ENCODE measurements at regions not wholly inside any gene's neighbourhood (a gene's known extent, or its start where the extent isn't known, plus 50 kb on each side); places are given as distances from the start of the nearest gene placed in this dataset.

DNA sequence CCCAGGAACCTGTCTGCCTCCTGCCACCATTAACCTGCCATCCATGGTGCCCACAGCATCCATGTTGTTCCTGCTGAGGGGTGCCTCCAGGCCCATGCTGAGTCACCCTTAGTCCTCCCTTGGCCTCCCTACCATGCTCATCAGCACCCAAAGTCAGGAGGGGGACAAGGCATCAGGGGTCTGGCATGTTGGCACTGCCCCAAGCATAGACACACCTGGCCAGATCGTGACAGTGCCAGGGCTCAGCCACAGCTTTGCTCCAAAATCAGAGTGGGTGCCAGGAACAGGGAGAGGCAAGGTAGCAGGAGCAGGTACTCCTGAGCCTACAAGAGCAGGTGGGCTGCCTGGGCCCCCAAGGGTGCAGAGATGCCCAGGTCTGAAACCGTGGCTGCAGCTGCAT lies 566.6 kb downstream of the TLE1 start:
- no peak for DNase-seq
- in situ Hi-C loops (cut with HindIII; ENCODE audit: low pct_ligation_motif_present, low pct_unique_long_range_greater_than_20kb, low sequenced_read_pairs) = no loop called here

DNA sequence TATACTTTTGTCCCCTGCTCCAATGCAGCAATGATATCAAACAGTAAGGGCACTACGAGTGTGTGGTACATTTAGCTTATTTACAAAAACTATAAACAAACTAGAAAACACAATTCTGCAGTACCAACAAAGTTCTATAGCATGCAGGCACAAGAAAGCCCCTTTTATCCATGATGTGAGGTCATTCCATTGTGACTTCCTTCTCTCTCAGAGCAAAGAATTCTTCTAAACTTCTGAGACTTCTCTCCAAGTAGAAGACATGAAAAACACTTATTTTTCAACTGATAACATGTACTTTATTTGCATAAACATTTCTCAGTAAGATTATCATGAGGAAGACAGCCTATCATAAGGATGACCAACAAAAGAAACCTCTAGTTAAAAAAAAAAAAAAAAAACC lies 569.8 kb downstream of the TLE1 start:
- in situ Hi-C loops (cut with HindIII; ENCODE audit: low pct_ligation_motif_present, low pct_unique_long_range_greater_than_20kb, low sequenced_read_pairs) = no loop called here
- no peak for DNase-seq

DNA sequence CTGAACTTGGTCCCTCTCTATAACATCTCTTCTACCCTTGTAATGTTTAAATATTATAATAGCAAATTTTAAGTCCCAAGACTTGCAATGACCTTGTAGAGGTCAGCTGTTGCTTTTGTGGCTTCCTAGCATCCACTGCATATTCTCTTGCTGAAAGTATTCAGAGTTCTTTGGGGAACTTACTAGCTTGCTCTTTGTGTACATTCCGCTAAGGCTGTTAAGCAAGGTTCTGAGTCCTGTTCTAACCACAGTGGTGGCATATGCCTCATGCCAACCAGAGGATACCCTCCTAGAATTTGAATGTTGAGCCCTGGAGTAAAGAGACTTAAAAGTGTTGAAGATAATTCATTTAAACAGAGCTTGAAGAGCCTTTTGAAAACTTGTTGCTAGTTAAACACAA lies 570.9 kb downstream of the TLE1 start:
- in situ Hi-C loops (cut with HindIII; ENCODE audit: low pct_ligation_motif_present, low pct_unique_long_range_greater_than_20kb, low sequenced_read_pairs) = no loop called here
- DNase-seq = no peak

DNA sequence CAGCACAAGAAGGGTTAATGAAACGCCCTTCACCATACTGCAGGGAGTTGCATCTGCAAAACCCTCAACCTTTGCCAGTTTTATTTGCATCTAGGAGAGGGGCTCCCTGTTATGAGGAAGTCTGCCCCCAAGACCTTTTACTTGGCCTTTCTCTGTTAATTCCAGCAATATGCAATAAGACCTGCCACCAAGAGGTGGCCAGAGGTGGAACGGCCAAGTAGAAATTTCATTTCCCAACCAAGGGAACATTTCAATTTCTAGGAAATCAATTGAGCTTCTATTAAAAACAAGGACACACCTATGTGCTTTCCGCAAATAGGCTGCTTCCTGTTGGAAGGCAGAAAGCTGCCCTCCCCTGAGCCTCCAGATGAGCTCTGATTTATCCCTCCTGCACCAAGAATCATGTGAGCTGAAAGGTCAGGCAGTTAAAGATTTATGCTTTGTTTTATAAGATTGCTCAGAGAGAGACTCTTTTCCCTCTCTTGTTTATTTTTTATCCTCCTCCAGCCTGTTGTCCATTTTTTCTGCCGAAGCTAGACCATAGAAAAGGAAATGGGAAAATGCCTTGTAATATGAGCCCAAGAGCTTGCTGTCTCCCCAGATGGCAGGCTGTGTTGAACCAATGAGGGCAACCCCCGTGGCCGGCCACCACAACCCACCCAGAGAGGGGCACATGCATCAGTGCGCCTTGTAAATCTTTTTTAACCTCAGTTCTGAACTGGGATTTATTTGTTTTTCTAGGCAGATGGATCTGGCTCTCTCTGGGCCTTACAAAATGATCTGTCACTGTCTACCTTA lies 572.8 kb downstream of the TLE1 start:
- DNase-seq = no peak
- in situ Hi-C loops (cut with HindIII; ENCODE audit: low pct_ligation_motif_present, low pct_unique_long_range_greater_than_20kb, low sequenced_read_pairs) = no loop called here

DNA sequence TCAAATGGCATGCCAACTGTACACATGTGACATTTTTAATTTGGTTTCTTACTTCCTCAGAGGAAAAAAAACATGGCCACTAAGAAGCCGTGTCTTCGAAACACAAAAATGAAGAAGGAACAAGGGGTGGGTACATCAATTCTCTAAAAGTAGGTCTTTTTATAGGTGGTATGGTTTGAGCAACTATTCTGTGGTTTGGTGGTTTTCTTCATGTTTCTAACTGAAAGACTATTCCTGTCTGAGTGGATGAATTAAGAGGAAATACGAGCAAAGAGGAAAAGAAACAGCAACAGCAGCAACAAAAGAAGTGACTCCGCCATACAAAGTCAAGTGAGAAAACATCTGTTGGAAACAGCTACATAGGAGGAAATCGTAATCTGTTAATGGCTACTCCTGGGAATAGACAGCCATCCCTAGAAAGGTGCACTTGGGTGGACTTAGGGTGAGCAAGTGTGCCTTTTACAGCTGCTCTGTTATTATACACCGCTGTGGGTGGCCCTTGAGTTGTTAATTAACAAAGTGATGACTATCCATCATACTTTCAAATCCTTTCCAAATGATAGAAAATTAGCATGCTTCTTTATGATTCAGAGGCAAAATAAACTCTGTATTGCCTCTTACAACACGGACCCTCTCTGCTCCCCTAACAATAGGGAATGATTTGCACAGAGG lies 575.8 kb downstream of the TLE1 start:
- in situ Hi-C loops (cut with HindIII; ENCODE audit: low pct_ligation_motif_present, low pct_unique_long_range_greater_than_20kb, low sequenced_read_pairs) = no loop called here
- DNase-seq = no peak

DNA sequence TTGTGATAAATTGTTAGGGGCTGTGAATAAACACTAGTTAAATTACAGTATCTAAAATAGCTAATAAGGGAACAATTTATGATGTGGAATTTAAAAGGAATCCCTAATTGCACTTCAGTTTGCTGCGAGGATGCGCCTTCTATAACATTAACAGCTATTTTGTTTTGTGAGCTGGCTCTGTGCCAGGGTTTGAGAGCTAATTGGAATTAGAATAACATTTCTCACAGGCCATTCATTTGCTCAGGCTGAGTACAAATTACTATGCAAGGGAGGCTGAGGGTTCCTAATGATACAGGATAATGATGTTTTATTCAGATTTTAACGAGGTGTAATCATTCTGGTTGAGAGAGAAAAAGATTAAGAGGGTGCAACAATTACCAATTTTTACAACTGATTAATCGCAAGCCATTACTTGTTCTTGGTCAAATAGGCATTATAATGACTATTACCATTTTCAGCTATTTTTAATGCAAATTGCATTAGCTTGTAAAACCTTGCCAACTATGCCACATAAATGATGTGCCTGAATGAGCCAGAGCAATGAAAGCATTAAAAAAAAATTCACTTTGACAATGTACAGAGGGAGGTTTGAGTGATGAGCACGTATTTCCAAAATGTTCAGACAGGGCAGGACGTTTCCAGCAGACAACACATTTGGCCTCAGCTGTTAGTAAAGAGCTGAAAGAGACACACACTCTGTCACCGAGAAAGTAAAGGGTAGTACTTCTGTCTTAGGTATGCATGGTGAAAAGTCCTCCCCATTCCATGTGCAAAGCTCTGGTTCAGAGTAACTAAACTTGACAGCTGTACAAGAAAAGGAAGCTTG lies 576.5 kb downstream of the TLE1 start:
- no peak for DNase-seq
- in situ Hi-C loops (cut with HindIII; ENCODE audit: low pct_ligation_motif_present, low pct_unique_long_range_greater_than_20kb, low sequenced_read_pairs) = no loop called here

DNA sequence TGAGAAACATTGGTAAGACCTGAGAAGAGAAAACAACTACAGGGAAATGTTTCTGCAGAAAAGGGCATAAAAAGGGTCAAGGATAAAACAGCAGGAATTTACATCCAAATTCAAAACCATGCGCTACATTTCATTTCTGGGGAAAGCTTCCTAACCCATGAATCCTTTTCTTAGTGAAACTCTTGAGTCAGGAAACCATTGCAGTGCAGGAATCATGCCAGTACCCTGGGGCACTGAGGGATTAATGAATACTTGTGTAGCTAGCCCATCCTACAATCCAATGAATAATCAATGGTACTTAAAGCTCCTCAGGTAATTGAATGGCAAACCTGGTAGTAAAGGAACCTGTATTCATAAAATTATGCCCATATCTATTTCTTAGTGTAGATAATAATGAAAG lies 580.5 kb downstream of the TLE1 start:
- DNase-seq = no peak
- in situ Hi-C loops (cut with HindIII; ENCODE audit: low pct_ligation_motif_present, low pct_unique_long_range_greater_than_20kb, low sequenced_read_pairs) = no loop called here

DNA sequence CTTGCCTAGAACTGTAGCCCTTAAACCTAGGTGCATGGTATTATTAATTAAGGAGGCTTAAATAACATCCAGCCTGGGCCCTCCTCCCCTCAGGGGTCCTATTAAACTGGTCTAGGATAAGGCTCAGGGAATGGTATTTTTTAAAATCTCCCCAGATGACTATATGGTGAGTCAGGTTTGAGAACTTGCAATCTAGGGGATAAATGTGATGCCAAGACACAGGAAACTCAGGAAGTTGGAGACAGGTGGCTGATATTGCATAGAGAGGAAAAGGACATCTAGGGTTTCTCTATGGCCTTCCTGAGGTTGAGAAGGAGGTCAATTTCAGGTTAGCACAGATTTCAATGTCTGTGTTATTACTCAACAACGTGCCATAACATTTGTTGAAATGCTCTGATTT lies 581.0 kb downstream of the TLE1 start:
- no peak for DNase-seq
- in situ Hi-C loops (cut with HindIII; ENCODE audit: low pct_ligation_motif_present, low pct_unique_long_range_greater_than_20kb, low sequenced_read_pairs) = no loop called here

DNA sequence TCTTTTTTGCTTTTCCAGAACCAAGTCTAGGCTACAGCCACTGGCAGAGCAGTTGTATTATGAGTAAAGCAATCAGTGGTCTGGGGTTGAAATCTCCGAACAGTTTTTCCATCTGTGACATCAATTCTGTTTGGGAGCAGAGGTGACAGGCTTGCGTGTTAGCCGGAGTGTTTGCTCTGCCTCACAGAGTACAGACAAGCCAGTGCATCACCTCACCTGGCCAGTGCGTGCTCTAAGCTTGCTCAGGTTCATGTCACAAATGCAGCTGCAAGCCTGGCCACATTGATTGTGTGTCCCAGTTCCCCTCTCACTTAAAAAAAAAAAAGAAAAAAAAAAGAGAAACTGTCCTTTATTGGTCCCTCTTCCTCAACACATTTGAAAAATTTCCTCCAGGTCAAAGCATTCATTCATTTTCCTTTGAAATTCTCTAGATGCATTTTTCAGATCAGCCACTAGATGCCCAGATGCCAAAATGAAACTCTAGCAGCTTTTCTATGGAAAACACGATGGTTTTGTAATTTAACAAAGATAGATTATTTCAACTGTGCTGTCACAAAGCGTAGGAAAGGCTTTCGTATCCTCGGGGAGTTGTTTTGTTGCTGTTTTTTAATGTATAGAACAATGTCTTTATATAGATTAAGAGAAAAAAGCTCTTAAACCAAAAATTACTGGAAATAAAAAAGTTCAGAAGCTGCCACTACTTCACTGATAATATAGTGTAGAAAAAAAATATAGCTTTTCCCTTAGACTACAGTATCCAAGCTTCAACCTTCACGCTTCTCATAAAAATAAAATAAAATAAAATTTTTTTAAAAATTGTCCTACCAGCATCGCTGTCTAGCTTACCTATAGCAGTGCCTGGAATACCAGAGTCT lies 585.5 kb downstream of the TLE1 start:
- in situ Hi-C loops (cut with HindIII; ENCODE audit: low pct_ligation_motif_present, low pct_unique_long_range_greater_than_20kb, low sequenced_read_pairs) = no loop called here
- DNase-seq = no peak

DNA sequence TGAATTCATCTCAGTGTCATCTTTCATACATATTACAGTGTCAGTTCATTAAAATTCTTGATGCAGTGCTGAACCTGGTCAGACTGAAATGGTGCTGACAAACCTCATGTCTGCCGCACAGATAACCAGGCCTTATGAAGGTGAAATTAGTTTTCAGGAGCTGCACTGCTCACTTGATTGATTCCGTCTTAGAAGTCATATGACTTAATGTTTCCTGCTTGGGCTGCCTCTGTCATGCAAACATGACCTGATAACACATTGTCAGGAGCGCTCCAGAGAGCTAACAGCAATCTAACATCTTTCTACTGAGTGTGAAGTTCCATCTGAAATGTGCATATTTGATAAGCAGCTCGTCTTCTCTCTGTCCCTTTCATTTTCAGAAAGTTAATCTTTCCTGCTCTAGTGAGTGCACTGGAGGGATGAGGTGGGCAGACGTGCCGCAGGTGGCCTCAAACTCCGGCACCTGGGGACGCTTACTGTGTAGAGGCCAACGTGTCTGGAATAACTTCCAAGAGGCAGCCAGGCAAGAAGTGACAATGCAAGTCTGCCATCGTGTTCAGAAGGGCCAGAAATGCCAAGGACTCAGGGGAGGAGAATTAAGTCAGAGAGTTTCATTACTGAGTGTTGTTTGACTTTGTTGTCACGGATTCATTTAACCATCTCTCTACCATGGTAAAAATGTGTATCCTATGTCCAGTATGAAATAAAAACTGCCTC lies 592.1 kb downstream of the TLE1 start:
- DNase-seq = no peak
- in situ Hi-C loops (cut with HindIII; ENCODE audit: low pct_ligation_motif_present, low pct_unique_long_range_greater_than_20kb, low sequenced_read_pairs) = no loop called here

DNA sequence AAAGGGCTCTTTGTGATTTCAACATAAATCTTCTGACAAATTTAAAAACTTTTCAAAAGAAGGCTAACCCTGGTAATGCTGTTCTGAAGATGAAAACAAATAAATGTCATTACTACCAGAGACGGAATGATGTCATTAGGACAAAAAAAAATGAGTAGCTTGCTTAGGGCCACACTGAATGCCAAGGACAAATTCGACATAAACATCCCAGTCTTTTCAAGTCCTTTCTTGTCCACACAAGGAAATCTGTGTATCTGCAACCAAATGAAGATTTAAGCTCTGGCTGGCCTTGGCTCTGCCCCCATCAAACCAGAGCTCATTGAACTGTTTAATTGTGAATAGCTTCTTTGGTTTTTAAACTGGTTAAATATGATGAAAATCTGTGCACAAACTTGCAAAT lies 592.7 kb downstream of the TLE1 start:
- in situ Hi-C loops (cut with HindIII; ENCODE audit: low pct_ligation_motif_present, low pct_unique_long_range_greater_than_20kb, low sequenced_read_pairs) = no loop called here
- no peak for DNase-seq

DNA sequence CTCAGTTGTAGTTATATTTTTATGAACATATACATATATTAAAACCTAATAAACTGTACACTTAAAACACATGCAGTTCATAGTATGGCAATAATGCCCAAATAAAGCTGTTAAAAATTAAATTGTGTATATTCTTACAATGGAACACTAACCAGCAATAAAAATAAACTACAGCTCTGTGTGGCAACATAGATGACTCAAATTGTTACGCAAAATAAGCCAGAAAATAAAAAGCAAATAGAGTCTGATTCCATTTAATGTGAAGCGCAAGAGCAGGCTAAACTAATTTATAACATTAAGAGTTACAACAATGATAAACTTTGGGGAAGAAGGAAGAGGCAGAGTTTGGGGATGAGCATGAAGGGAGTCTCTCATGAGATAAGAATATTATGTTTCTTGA lies 597.3 kb downstream of the TLE1 start:
- DNase-seq = no peak
- in situ Hi-C loops (cut with HindIII; ENCODE audit: low pct_ligation_motif_present, low pct_unique_long_range_greater_than_20kb, low sequenced_read_pairs) = no loop called here

DNA sequence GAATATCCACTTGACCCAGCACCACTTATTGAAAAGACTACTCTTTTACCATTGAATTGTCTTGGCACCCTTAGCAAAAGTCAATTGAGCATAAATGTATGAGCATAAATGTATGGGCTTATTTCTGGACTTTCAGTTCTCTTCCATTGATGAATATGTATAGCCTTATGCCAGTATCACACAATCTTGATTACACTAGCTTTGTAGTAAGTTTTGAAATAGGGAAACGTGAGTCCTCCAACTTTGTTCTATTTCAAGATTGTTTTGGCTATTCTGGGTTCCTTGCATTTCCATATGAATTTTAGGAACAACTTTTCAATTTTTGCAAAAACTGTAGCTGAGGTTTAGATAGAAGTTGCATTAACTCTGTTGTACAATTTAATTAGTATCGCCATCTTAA lies 601.0 kb downstream of the TLE1 start:
- DNase-seq = no peak
- in situ Hi-C loops (cut with HindIII; ENCODE audit: low pct_ligation_motif_present, low pct_unique_long_range_greater_than_20kb, low sequenced_read_pairs) = no loop called here

DNA sequence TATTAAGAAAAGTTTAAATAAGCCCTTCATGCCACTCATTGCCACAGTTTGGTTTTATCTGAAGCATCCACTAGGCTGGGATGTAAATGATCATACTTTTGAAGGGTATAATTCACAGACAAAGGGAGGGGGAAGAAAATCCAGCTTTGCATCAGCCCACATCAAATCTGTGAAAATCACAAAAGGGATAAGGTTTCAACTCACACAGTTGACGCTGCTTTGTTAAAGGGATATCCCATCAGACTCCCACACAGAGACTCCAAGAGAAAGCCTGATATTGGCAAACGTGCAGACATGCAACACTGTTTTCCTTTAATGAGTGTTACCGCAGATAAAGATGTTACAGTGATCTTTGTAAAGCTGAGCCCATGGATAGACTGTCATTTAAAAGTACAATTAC lies 602.9 kb downstream of the TLE1 start:
- no peak for DNase-seq
- in situ Hi-C loops (cut with HindIII; ENCODE audit: low pct_ligation_motif_present, low pct_unique_long_range_greater_than_20kb, low sequenced_read_pairs) = no loop called here

DNA sequence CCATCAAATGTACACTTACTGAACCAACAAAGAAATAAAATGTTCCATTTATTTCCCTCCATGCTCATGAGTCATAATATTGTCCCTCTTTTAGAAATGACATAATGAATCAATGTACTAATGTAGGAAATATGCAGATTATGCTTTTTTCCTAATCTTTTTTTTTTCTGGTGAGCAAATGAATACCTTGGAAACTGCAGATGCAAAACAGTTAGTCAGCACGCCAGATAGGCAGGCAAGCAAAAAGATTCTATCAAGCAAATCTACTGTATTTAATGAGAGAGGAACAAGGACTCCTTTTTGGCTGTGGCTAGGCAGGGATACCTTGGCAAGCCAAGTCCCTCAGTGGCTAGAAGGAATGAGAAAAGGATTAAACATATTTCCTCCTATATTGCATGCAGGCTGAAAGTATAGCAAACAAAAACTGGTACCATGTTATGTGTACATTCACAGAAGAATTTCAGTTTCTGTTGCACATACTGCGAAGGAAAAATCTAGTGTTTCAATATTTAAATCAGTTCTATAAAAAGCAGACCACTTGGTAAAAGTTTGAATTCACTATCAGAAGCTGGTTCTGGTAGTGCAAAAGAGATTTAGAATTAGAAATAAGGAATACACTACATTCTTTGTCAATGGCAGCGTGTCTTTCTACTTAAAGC lies 605.4 kb downstream of the TLE1 start:
- in situ Hi-C loops (cut with HindIII; ENCODE audit: low pct_ligation_motif_present, low pct_unique_long_range_greater_than_20kb, low sequenced_read_pairs) = no loop called here
- DNase-seq = no peak

DNA sequence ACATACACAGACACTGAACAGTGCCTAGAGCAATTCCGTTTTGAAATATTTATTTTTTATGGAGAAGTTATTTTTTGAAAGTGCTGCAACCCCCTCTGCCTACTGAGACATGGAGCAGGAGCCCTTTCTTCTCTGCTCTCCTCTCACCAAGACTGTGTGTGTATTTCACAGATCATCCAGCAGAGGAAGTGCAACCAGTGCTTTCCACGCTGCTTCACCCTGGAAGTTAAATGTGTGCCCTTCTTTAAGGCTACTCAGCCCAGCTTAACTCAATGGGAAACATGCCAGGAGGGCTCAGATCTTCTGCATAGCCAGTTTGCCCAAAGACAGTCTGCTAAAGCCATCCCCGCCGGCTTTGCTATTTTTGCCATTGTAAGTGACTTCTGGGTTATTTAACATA lies 606.3 kb downstream of the TLE1 start:
- in situ Hi-C loops (cut with HindIII; ENCODE audit: low pct_ligation_motif_present, low pct_unique_long_range_greater_than_20kb, low sequenced_read_pairs) = no loop called here
- DNase-seq = no peak

DNA sequence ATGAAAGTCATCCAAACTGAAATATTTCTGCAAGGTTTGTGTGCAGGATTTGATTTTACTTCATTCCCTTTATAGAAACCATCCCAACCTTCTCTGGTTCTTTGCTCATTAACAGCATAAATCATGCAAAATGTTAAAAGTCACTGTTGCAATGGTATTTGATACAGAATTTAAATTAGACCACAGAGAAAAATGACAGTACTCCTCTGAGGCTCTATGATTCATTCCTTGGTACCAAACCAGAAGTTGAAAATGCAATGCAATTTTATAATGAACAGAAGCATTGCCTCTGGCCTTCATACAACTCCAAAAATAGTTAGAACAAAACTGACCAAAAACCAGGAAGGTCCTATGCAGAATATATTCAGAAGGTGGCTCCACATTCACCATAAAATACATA lies 607.1 kb downstream of the TLE1 start:
- no peak for DNase-seq
- in situ Hi-C loops (cut with HindIII; ENCODE audit: low pct_ligation_motif_present, low pct_unique_long_range_greater_than_20kb, low sequenced_read_pairs) = no loop called here

DNA sequence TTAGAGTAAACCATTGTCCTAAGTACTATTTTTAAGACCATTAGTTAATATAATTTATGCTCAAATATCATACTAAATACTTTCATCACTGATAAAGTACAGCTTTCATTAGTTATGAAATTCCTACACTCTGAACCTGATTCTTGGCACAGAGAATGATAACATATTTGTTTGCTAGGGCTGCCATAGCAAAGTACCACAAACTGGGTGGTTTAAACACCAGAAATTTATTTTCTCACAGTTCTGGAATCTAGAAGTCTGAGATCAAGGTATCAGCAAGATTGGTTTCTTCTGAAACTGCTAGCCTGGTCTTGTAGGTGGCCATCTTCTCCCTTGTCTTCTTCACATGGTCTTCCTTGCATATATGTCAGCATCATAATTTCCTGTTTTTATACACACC lies 608.4 kb downstream of the TLE1 start:
- no peak for DNase-seq
- in situ Hi-C loops (cut with HindIII; ENCODE audit: low pct_ligation_motif_present, low pct_unique_long_range_greater_than_20kb, low sequenced_read_pairs) = no loop called here
